ENCODE measurements at regions not wholly inside any gene's neighbourhood (a gene's known extent, or its start where the extent isn't known, plus 50 kb on each side); places are given as distances from the start of the nearest gene placed in this dataset.

DNA sequence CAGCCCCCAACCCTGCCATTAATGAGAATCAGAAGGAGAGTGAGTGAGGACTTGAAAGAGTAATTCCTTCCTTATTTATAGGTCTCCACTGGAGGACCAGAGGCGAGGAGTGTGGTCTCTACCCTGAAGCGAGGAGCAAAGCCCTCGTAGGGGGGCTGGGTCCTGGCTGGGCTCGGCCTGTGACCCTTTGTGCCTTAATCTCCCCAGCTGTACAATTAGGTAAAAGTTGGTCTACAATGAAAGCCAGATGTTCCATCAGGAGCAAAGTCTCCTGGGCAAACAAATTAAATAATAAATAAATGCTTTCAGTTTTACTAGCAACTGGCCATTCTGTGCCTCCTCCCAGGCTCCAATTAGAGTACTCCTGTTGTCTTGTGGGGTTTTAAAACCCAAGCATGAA is 523.5 kb upstream of the SALL1 start:
- TF ChIP-seq PPARA (CRISPR knock-in tag; IDR thresholded peaks at IDR 0.05; ENCODE audit: borderline replicate concordance) (no peak), RARB (CRISPR knock-in tag; IDR thresholded peaks at IDR 0.05) (no peak), ZNF565 (CRISPR knock-in tag; conservative IDR thresholded peaks at IDR 0.05; ENCODE audit: low read depth) (no peak), SNAI2 (CRISPR knock-in tag; IDR thresholded peaks at IDR 0.05) (no peak), PATZ1 (CRISPR knock-in tag; IDR thresholded peaks at IDR 0.05; ENCODE audit: borderline replicate concordance) (no peak), ZFP30 (CRISPR knock-in tag; IDR thresholded peaks at IDR 0.05) (no peak), ZNF8 (CRISPR knock-in tag; IDR thresholded peaks at IDR 0.05) (no peak), ARNTL (CRISPR knock-in tag; IDR thresholded peaks at IDR 0.05; ENCODE audit: borderline replicate concordance, low read depth) (no peak), OSR1 (CRISPR knock-in tag; IDR thresholded peaks at IDR 0.05) (no peak), ESRRG (CRISPR knock-in tag; IDR thresholded peaks at IDR 0.05) (no peak)
- TF ChIP-seq, protein P1, sequence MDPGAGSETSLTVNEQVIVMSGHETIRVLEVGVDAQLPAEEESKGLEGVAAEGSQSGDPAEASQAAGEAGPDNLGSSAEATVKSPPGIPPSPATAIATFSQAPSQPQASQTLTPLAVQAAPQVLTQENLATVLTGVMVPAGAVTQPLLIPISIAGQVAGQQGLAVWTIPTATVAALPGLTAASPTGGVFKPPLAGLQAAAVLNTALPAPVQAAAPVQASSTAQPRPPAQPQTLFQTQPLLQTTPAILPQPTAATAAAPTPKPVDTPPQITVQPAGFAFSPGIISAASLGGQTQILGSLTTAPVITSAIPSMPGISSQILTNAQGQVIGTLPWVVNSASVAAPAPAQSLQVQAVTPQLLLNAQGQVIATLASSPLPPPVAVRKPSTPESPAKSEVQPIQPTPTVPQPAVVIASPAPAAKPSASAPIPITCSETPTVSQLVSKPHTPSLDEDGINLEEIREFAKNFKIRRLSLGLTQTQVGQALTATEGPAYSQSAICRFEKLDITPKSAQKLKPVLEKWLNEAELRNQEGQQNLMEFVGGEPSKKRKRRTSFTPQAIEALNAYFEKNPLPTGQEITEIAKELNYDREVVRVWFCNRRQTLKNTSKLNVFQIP (CRISPR knock-in tag; IDR thresholded peaks at IDR 0.05; ENCODE audit: borderline replicate concordance, low read depth): no peak
